Activated CD4-positive, alpha-beta T cell treated with anti-CD3 and anti-CD28 coated beads, Interleukin-2, amount 50 U/mL, for 16 hours (primary cell): ENCODE measurements at regions not wholly inside any gene's neighbourhood (a gene's known extent, or its start where the extent isn't known, plus 50 kb on each side); places are given as distances from the start of the nearest gene placed in this dataset.
"Not testable (repeated sequence)": the region's sequence is repeated elsewhere in the genome, so short reads cannot be mapped to it uniquely, and the experiment has no call there.

ENCODE experiments used
- DNase-seq: peaks from one replicate; pipeline ENCODE4 v3.0.0-alpha.2; 2020

- DNase-seq: not testable (repeated sequence)
Measured at GRCh38 chr6:141366796-141367195, 765.9 kb upstream of the GJE1 start.

DNA sequence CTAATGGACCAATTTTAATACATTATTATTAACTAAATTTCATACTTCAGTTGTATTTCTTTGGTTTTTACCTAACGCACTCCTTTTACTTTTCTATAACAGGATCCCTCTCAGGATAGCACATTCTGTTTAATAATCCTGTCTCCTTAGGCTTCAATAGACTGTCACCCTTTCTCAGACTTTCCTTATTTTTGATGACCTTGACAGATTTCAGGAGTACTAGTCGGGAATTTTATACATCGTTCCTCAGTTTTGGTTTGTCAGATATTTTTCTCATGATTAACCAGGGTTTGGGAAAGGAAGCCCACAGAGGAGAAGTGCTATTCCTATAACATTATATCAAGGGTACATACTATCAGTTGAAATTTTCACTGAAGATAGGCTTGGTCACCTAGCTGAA is 768.0 kb upstream of the GJE1 start:
- DNase-seq: no peak

GRCh38 chr6:141364232-141364631 is 768.5 kb upstream of the GJE1 start:
- no peak for DNase-seq

- no peak for DNase-seq
Measured at GRCh38 chr6:141361559-141361958, 771.2 kb upstream of the GJE1 start.

DNA sequence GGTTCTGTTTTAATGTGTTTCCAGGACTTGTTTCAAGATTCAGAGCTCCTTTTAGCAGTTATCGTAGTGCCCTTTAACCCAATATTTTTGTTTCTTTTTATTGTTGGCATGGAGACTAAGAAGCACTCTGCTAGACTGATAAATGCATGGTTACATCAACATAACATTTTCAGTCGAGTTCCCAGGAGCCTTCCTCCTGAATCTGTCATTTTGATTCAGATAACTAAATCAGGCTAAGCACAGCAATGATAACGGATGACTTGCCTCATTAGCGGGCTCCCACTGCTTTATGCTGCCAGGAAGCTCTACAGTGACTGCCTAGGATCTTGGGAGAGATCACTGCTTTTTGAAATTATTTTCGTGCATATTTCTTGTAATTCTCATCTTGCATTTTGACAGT is 772.8 kb upstream of the GJE1 start:
- no peak for DNase-seq

- no peak for DNase-seq
Measured at GRCh38 chr6:141354191-141354955, 778.4 kb upstream of the GJE1 start.

GRCh38 chr6:141351721-141352120 is 781.0 kb upstream of the GJE1 start:
- no peak for DNase-seq

DNA sequence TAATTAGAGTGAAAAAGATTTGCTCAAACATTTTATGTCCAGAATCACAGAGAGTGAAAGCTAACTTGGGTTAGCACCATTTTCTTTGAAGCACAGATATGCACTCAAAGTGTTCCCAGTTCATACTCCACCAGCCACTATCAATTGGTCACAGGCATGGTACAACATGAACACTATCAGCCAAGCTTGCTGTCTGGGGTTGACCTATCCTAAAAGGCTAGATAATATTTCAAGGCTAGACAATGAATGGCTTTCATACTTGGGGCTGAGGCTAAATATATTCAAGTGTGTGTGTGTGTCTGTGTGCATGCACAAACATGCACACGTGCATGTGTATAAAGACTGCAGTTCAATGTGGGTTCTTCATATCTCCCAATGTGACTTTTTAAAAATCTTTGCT is 783.0 kb upstream of the GJE1 start:
- DNase-seq: no peak

- no peak for DNase-seq
Measured at GRCh38 chr6:141347906-141348492, 784.7 kb upstream of the GJE1 start.

DNA sequence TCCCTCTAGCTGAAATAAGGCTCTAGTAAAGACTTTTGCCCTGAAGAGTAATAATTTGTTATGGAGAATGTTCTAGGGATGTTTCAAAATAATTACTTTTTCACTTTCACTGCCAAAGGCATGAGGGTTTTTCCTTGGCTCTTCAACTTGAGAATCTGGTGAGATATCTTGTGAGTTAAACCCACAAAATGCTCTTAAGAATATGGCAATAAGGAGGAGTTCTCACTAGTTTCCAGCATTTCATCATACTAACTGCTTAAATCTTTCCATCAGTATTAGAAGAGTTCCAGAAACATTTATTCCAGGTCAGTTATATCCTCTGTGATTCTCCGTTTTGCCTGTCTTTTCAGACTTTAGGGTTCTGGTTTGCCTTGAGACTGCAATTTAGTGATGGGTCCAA is 785.6 kb upstream of the GJE1 start:
- DNase-seq: no peak

GRCh38 chr6:141346535-141346934 is 786.2 kb upstream of the GJE1 start:
- DNase-seq: no peak

DNA sequence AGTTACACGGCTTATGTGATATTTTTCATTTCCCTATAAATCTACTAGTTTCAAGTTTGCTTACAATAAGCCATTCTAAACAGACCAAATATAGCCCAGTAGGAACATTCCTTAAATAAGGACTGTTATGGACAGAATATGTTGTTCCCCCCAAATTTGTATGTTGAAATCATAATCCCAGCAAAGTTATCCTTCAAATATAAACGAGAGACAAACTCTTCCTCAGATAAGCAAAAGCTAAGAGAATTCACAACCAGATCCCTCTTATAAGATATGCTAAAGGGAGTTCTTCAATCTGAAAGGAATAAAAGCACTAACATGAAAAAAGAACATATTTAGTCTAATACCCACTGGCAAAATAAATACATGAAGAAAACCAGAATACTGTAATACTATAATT is 795.5 kb upstream of the GJE1 start:
- no peak for DNase-seq

GRCh38 chr6:141335477-141336273 is 797.0 kb upstream of the GJE1 start:
- DNase-seq: no peak

DNA sequence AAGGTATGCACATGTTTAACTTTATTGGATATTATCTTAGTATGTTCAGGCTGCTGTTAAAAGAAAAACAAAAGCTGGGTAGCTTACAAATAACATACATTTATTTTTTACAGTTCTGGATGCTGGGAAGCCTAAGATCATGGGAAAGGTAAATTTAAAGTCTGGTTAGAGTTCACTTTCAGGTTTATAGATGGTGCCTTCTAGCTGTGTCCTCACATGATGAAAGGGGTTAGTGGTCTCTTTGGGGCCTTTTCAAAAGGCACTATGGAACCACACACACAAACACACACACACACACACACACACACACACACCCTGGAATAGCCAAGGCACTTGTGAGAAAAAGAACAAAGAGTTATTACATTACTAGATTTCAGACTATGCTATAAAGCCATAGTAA is 805.8 kb upstream of the GJE1 start:
- no peak for DNase-seq

DNA sequence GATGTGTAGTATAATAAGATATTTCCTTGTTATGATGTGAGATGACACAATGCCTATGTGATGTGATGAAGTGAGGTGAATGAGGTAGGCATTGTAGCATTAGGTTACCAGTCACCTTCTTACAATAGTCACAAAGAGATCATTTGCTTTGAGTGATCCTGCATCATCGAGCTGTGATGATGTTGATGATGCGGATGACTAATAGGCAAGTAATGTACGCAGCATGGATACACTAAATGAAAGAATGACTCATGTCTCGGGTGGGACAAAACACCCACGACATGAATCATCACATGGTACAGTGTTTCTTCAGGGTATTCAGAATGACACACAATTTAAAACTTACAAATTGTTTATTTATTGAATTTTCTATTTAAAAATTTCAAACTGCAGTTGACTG is 806.3 kb upstream of the GJE1 start:
- DNase-seq: peak; percentile 72

DNA sequence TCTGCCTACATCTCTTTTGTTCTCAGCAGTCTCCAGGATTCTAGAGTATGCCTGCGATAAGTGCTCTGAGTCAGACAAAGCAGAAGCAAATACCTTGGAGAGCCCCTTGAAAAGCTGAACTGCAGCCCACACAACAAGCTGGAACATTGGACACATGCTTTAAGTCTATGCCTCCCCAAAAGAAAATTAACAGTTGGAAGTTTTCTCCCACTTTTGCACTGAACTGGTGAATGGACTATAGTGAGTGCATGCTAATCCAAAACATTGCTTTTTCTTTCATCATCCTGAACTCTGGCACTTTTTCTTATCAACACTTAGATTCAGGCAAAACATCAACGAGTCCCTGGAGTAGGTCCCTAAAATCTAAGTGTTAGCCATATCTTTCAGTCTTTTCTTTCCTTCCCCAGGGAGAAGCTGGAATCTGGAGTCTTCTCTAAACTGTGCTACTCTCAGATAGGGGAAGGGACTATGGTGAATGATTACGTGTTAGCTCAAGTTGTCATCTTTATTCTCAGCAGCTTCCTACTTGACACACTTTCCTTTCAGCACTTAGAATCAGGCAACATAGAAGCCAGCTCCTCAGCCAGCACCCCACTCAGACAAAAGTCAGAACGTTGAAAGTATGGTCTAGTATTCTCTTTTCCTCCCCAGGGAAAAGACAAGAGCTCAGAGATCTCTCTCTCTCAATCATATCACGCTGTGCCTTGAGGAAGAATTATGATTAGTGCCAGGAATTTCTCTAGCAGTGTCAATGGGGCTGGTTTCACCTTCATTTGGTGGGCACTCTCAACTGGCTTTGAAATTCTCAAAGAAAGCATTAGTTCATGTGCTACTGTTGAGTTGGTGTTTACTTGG is 811.0 kb upstream of the GJE1 start:
- no peak for DNase-seq

DNA sequence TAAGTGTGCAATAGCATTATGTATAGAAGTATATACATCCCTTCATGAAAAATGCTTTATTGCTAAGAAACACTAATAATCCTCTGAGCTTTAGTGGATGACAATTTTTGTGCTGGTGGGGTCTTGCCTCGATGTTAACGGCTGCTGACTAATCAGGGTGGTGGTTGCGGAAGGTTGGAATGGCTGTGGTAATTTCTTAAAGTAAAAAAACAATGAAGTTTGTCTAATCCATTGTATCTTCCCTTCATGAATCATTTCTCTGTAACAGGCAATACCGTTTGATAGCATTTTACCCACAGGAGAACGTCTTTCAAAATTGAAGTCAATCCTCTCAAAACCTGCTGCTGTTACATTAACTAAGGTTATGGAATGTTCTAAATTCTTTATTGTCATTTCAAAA is 816.5 kb upstream of the GJE1 start:
- DNase-seq: no peak

DNA sequence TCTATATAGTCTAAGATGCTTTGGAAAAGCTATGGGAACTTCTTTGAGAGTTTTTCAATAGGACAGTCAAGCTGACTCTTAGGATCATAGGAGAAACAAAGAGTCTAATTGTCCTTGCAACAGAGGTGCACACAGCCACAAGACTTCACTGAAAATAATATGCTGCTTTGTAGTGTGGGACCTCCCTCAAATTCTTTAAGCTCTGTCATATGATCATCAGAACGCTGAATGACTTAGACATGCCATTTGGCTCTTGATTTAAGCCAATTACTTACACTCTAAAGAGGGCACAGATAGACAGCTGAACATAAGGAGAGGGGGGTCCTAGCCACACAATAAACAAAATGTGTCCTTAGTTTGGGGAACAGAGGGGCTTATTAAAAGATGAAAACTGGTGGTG is 818.7 kb upstream of the GJE1 start:
- DNase-seq: no peak

GRCh38 chr6:141309295-141309694 is 823.4 kb upstream of the GJE1 start:
- DNase-seq: no peak

GRCh38 chr6:141307309-141307998 is 825.3 kb upstream of the GJE1 start:
- DNase-seq: no peak

- no peak for DNase-seq
Measured at GRCh38 chr6:141303907-141304306, 828.8 kb upstream of the GJE1 start.

DNA sequence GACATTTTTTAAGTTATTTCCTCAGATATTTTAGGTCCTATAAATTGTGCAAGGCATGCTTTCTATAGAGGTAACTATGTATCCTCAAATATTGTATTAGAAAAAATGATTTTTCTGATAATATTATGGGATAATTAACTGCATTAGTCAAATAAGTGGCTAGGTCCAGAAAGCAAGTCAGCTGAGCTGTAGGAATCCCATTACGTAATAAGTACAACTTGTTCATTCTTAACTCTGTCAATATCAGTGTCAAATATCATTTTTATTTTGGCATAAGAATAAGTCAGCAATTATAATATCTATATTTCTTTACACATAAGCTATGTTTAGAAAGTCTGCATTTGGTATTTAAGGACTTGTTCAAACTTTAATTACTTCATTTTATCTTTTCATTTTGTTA is 830.9 kb upstream of the GJE1 start:
- no peak for DNase-seq
